SK-N-SH (cell line): ENCODE measurements at regions not wholly inside any gene's neighbourhood (a gene's known extent, or its start where the extent isn't known, plus 50 kb on each side); places are given as distances from the start of the nearest gene placed in this dataset.

ENCODE experiments used
- CTCF ChIA-PET: fragments of 300-600, 350-600 bp; formaldehyde crosslinking; extraction: SDS; loops from one replicate; lab custom pipeline; 2021; lab: Yijun Ruan, JAX
- POLR2A ChIA-PET: fragments of 350-600 bp; sonication (Branson Sonifier 250); formaldehyde crosslinking; extraction: SDS; loops from one replicate; lab custom pipeline; 2020; ENCODE audit warnings: antibody characterized with exemption, inconsistent platforms; lab: Yijun Ruan, JAX
- DNase-seq: peaks from one replicate; pipeline ENCODE4 v3.0.0; 2012
- H2AFZ ChIP-seq: fragments of 200-600 bp; sonication (generic); 2 replicates; pipeline ENCODE4 v1.8.1; 2016; ENCODE audit warnings: antibody characterized with exemption, mild to moderate bottlenecking, low read depth
- H3F3A ChIP-seq: fragments of 200-600 bp; sonication (generic); replicated peaks from 2 replicates; pipeline ENCODE3; 2016; ENCODE audit warnings: antibody characterized with exemption, mild to moderate bottlenecking; ENCODE audit not compliant: insufficient read depth
- H3K27ac ChIP-seq, 2 experiments: fragments of 200-500 bp in 1 of 2; fragments of 200-600 bp in 1 of 2; sonication (Bioruptor generic) in 1 of 2; sonication (generic), shearing (Covaris generic) in 1 of 2; 2 replicates each; pipeline versions ENCODE4 v1.5.1 to v1.6.1; 2014 to 2016; ENCODE audit warnings: low read depth in 2 of 2, inconsistent platforms in 1 of 2, low read length in 1 of 2, mild to moderate bottlenecking in 1 of 2, mixed read lengths in 1 of 2
- H3K27me3 ChIP-seq: fragments of 200-600 bp; sonication (generic), shearing (Covaris generic); 2 replicates; pipeline ENCODE4 v1.6.1; 2016; ENCODE audit warnings: mixed run types; ENCODE audit not compliant: insufficient read depth
- H3K36me3 ChIP-seq, 2 experiments: fragments of 200-500 bp in 1 of 2; fragments of 200-600 bp in 1 of 2; sonication (Bioruptor generic) in 1 of 2; sonication (generic) in 1 of 2; replicated peaks in 1 of 2; 2 replicates each; pipeline versions ENCODE3 to v1.5.1; 2014 to 2016; ENCODE audit warnings: low read length in 1 of 2, mild to moderate bottlenecking in 1 of 2; ENCODE audit not compliant: insufficient read depth in 2 of 2, control insufficient read depth in 1 of 2
- H3K4me1 ChIP-seq, 2 experiments: fragments of 200-500 bp in 1 of 2; fragments of 200-600 bp in 1 of 2; sonication (Bioruptor generic) in 1 of 2; sonication (generic), shearing (Covaris generic) in 1 of 2; 2 replicates each; pipeline versions ENCODE4 v1.5.1 to v1.6.1; 2014 to 2016; ENCODE audit warnings: low read depth in 1 of 2, low read length in 1 of 2, mixed run types in 1 of 2; ENCODE audit not compliant: insufficient read depth in 2 of 2, control insufficient read depth in 1 of 2
- H3K4me2 ChIP-seq: fragments of 200-600 bp; sonication (generic), shearing (Covaris generic); 2 replicates; pipeline ENCODE4 v1.6.1; 2017; ENCODE audit warnings: mixed run types
- H3K4me3 ChIP-seq, 2 experiments: fragments of 200-500 bp in 1 of 2; fragments of 200-600 bp in 1 of 2; sonication (Bioruptor generic) in 1 of 2; sonication (generic), shearing (Covaris generic) in 1 of 2; 2 replicates each; pipeline versions ENCODE4 v1.5.1 to v1.8.1; 2014 to 2016; ENCODE audit warnings: low read depth in 2 of 2, inconsistent platforms in 1 of 2, low read length in 1 of 2, mild to moderate bottlenecking in 1 of 2, mixed read lengths in 1 of 2, moderate library complexity in 1 of 2
- H3K79me2 ChIP-seq: fragments of 200-600 bp; sonication (generic); 2 replicates; pipeline ENCODE4 v1.8.1; 2017; ENCODE audit warnings: mild to moderate bottlenecking; ENCODE audit not compliant: insufficient read depth
- H3K9ac ChIP-seq: fragments of 200-600 bp; sonication (generic); 2 replicates; pipeline ENCODE4 v1.6.1; 2017; ENCODE audit warnings: mixed run types
- H3K9me2 ChIP-seq: fragments of 200-600 bp; sonication (generic); 2 replicates; pipeline ENCODE4 v1.6.1; 2017; ENCODE audit warnings: mixed run types
- H3K9me3 ChIP-seq: fragments of 200-600 bp; sonication (generic); 2 replicates; pipeline ENCODE4 v1.6.1; 2017; ENCODE audit warnings: mixed run types, mild to moderate bottlenecking, moderate library complexity
- H4K20me1 ChIP-seq: fragments of 200-600 bp; sonication (generic); 2 replicates; pipeline ENCODE4 v1.6.1; 2017; ENCODE audit warnings: mild to moderate bottlenecking, mixed run types; ENCODE audit not compliant: insufficient read depth
- CHD2 ChIP-seq: fragments of 150-350 bp; IDR thresholded peaks from 2 replicates; pipeline ENCODE4 v1.6.1; 2018; ENCODE audit warnings: low read length; ENCODE audit not compliant: partially characterized antibody
- ELF1 ChIP-seq: IDR thresholded peaks from 2 replicates; pipeline ENCODE4 v1.4.0; 2012
- EP300 ChIP-seq, 2 experiments: IDR thresholded peaks; 2 replicates each; pipeline versions ENCODE4 v1.4.0 to v1.6.1; 2012; ENCODE audit warnings: borderline replicate concordance in 1 of 2, low read depth in 1 of 2, low read length in 1 of 2
- FOSL2 ChIP-seq: IDR thresholded peaks from 2 replicates; pipeline ENCODE4 v1.4.0; 2012; ENCODE audit warnings: low read depth, mild to moderate bottlenecking, moderate library complexity, borderline replicate concordance
- FOXM1 ChIP-seq: IDR thresholded peaks from 2 replicates; pipeline ENCODE4 v1.4.0; 2012; ENCODE audit warnings: low read depth, mild to moderate bottlenecking
- GABPA ChIP-seq: IDR thresholded peaks from 2 replicates; pipeline ENCODE4 v1.4.0; 2012; ENCODE audit warnings: low read depth, mild to moderate bottlenecking
- GATA2 ChIP-seq: sonication (generic); formaldehyde crosslinking; IDR thresholded peaks from 2 replicates; pipeline ENCODE4 v1.5.0; 2020; ENCODE audit warnings: mild to moderate bottlenecking, missing genetic modification reagents
- POLR2AphosphoS5 ChIP-seq: IDR thresholded peaks from 2 replicates; pipeline ENCODE4 v1.6.1; 2012; ENCODE audit warnings: low read depth, low read length
- RFX5 ChIP-seq: IDR thresholded peaks from 2 replicates; pipeline ENCODE4 v1.6.1; 2012; ENCODE audit warnings: mild to moderate bottlenecking, improper control_type of control experiment, low read length
- TAF1 ChIP-seq: IDR thresholded peaks from 2 replicates; pipeline ENCODE4 v1.6.1; 2012; ENCODE audit warnings: low read depth, mild to moderate bottlenecking, low read length, moderate library complexity, borderline replicate concordance
- TCF12 ChIP-seq: IDR thresholded peaks from 2 replicates; pipeline ENCODE4 v1.4.0; 2012
- TEAD4 ChIP-seq: IDR thresholded peaks from 2 replicates; pipeline ENCODE4 v1.4.0; 2012; ENCODE audit warnings: mild to moderate bottlenecking, borderline replicate concordance; ENCODE audit not compliant: insufficient read depth
- YY1 ChIP-seq: IDR thresholded peaks from 2 replicates; pipeline ENCODE4 v1.4.0; 2012; ENCODE audit warnings: low read depth, mild to moderate bottlenecking
- WGBS: methylation state at CpG from one replicate; pipeline ENCODE4 v1.1.6; 2017; ENCODE audit warnings: low lambda C conversion rate; 5-methylcytosine and 5-hydroxymethylcytosine counted together
- TF ChIP-seq, protein P1 (sequence below): IDR thresholded peaks from 2 replicates; pipeline ENCODE4 v1.6.1; 2012; ENCODE audit warnings: mild to moderate bottlenecking, low read depth, low read length, moderate library complexity
- TF ChIP-seq, protein P2 (sequence below): IDR thresholded peaks from 2 replicates; pipeline ENCODE4 v1.4.0; 2012; ENCODE audit warnings: low read depth
- TF ChIP-seq, protein P3 (sequence below): IDR thresholded peaks from 2 replicates; pipeline ENCODE4 v1.4.0; 2012; ENCODE audit warnings: low read depth, borderline replicate concordance
- TF ChIP-seq, protein P4 (sequence below): IDR thresholded peaks from 2 replicates; pipeline ENCODE4; 2012
- TF ChIP-seq, protein P5 (sequence below): fragments of 150-350 bp; IDR thresholded peaks from 2 replicates; pipeline ENCODE4 v1.6.1; 2017; ENCODE audit warnings: antibody characterized with exemption, low read length, low read depth, borderline replicate concordance

DNA sequence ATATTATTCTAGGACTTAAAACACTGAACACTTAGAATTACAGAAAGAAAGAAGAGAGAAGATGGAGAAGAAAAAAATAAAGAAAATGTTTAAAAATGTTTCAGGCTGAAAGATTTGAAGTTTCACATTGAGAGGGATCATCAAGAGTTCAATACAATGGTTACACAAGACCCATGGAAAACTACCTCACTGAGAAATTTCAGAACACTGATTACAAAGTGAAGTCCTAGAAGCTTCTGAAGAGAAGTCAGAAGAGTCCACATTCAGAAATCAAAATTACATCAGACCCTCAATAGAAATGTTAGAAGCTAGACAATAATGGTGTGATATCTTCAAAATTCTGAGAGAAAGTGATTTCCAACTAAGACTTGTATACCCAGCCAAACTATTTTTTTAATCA is 196.1 kb downstream of the MACC1 start:
- ChIA-PET CTCF (no interaction called here), POLR2A (no interaction called here)
- H3K27ac ChIP-seq, result no peak overlapping the region
- H3K36me3 ChIP-seq, result no peaks in the 10 kb centered on the region
- H3K4me1 ChIP-seq, result no peaks in the 10 kb centered on the region
- H4K20me1 ChIP-seq, result no peaks in the 10 kb centered on the region
- no peak overlapping the region for H3K4me2 ChIP-seq
- H3F3A ChIP-seq, result no peaks in the 10 kb centered on the region
- no peak for TF ChIP-seq YY1
- H3K4me3 ChIP-seq, result no peak overlapping the region
- H2AFZ ChIP-seq, result no peak overlapping the region
- no peaks in the 10 kb centered on the region for H3K9me3 ChIP-seq
- no peaks in the 10 kb centered on the region for H3K79me2 ChIP-seq
- H3K9ac ChIP-seq, result no peak overlapping the region
- no peak for DNase-seq
- H3K27me3 ChIP-seq, result no peaks in the 10 kb centered on the region
- H3K9me2 ChIP-seq, result no peaks in the 10 kb centered on the region

DNA sequence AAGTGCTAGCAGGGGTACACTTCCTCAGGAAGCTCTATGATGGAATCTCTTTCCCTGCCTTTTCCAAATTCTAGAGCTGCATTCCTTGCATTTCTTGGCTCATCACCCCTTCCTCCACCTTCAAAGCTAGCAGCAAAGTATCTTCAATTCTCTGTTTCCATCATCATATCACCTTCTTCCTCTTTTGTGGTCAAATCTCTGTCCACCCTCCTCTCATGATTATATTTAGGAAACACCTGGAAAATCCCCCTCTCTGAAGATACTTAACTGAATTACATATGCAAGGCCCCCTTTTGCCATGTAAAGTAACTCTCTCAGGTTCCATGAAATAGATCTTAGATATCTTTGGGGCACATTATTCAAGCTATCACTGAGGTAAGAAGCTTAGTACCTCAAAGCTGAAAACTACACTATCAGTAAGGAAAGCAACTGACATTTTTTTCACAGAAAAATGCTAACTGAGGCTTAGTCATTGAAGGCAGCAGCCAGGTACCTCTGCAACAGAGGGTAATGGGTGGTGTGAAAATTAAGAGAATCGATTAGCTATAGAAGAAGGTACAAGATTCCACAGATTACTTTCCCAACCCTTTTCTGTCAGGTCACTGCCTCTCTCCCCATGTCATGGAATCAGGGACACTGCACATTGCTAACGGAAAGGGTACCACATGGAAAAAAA is 197.3 kb downstream of the MACC1 start:
- Histone ChIP-seq H3K9me2 (no peaks in the 10 kb centered on the region), H3K4me2 (no peak overlapping the region), H3K4me1 (no peaks in the 10 kb centered on the region), H3K9me3 (no peaks in the 10 kb centered on the region), H4K20me1 (no peaks in the 10 kb centered on the region), H3K9ac (no peak overlapping the region), H3K36me3 (no peaks in the 10 kb centered on the region), H3F3A (no peaks in the 10 kb centered on the region), H2AFZ (no peak overlapping the region), H3K79me2 (no peaks in the 10 kb centered on the region), H3K27ac (no peak overlapping the region), H3K27me3 (no peaks in the 10 kb centered on the region), H3K4me3 (no peak overlapping the region)
- WGBS, result 14% methylated on average over 2 of the region's 2 CpGs
- ChIA-PET CTCF (interaction anchor here (1.1 to 2.1 kb wide), 2 partner anchors 11 to 29 kb away, joined by 3 to 4 read pairs; no protein-coding TSS in a partner anchor), POLR2A (no interaction called here)
- DNase-seq, result no peak
- TF ChIP-seq GATA2 (CRISPR knock-in tag), result no peak
- no peak for TF ChIP-seq TCF12
- TF ChIP-seq EP300 (IDR thresholded peaks at IDR 0.05; ENCODE audit: borderline replicate concordance in 1 of 2, low read depth in 1 of 2, low read length in 1 of 2), result no peak
- TF ChIP-seq, protein P1, sequence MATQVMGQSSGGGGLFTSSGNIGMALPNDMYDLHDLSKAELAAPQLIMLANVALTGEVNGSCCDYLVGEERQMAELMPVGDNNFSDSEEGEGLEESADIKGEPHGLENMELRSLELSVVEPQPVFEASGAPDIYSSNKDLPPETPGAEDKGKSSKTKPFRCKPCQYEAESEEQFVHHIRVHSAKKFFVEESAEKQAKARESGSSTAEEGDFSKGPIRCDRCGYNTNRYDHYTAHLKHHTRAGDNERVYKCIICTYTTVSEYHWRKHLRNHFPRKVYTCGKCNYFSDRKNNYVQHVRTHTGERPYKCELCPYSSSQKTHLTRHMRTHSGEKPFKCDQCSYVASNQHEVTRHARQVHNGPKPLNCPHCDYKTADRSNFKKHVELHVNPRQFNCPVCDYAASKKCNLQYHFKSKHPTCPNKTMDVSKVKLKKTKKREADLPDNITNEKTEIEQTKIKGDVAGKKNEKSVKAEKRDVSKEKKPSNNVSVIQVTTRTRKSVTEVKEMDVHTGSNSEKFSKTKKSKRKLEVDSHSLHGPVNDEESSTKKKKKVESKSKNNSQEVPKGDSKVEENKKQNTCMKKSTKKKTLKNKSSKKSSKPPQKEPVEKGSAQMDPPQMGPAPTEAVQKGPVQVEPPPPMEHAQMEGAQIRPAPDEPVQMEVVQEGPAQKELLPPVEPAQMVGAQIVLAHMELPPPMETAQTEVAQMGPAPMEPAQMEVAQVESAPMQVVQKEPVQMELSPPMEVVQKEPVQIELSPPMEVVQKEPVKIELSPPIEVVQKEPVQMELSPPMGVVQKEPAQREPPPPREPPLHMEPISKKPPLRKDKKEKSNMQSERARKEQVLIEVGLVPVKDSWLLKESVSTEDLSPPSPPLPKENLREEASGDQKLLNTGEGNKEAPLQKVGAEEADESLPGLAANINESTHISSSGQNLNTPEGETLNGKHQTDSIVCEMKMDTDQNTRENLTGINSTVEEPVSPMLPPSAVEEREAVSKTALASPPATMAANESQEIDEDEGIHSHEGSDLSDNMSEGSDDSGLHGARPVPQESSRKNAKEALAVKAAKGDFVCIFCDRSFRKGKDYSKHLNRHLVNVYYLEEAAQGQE, result no peak
- no peak for TF ChIP-seq TAF1
- TF ChIP-seq TEAD4, result no peak
- TF ChIP-seq, protein P2, sequence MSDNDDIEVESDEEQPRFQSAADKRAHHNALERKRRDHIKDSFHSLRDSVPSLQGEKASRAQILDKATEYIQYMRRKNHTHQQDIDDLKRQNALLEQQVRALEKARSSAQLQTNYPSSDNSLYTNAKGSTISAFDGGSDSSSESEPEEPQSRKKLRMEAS, result no peak
- no peak for TF ChIP-seq ELF1
- TF ChIP-seq, protein P3, sequence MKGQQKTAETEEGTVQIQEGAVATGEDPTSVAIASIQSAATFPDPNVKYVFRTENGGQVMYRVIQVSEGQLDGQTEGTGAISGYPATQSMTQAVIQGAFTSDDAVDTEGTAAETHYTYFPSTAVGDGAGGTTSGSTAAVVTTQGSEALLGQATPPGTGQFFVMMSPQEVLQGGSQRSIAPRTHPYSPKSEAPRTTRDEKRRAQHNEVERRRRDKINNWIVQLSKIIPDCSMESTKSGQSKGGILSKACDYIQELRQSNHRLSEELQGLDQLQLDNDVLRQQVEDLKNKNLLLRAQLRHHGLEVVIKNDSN, result no peak
- TF ChIP-seq, protein P4, sequence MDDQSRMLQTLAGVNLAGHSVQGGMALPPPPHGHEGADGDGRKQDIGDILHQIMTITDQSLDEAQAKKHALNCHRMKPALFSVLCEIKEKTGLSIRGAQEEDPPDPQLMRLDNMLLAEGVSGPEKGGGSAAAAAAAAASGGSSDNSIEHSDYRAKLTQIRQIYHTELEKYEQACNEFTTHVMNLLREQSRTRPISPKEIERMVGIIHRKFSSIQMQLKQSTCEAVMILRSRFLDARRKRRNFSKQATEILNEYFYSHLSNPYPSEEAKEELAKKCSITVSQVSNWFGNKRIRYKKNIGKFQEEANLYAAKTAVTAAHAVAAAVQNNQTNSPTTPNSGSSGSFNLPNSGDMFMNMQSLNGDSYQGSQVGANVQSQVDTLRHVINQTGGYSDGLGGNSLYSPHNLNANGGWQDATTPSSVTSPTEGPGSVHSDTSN, result no peak
- no peak for TF ChIP-seq FOSL2
- TF ChIP-seq FOXM1, result no peak
- TF ChIP-seq RFX5, result no peak
- no peak for TF ChIP-seq CHD2
- TF ChIP-seq, protein P5, sequence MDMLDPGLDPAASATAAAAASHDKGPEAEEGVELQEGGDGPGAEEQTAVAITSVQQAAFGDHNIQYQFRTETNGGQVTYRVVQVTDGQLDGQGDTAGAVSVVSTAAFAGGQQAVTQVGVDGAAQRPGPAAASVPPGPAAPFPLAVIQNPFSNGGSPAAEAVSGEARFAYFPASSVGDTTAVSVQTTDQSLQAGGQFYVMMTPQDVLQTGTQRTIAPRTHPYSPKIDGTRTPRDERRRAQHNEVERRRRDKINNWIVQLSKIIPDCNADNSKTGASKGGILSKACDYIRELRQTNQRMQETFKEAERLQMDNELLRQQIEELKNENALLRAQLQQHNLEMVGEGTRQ, result no peak
- no peak for TF ChIP-seq GABPA
- TF ChIP-seq POLR2AphosphoS5, result no peak
